ENCODE measurements at regions not wholly inside any gene's neighbourhood (a gene's known extent, or its start where the extent isn't known, plus 50 kb on each side); places are given as distances from the start of the nearest gene placed in this dataset.

DNA sequence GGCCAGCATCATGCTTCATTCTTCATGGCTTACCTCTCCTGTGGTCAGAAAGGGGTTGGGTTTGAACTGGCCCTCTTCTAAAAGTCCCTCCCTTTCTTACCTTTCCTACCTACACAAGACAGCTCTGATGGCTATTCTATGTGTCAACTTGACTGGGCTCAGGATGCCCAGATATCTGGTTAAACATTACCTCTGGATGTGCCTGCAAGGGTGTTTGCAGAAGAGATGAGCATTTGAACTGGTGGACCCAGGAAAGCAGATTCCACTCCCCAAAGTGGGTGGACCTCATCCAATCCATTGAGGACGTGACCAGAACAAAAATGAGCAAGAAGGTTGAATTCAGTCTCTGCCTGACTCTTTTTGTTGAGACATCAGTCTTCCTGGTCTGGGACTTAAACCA lies 79.0 kb upstream of the TCF7L2 start:
- DNase-seq (ENCODE audit: low read depth), result no peak

DNA sequence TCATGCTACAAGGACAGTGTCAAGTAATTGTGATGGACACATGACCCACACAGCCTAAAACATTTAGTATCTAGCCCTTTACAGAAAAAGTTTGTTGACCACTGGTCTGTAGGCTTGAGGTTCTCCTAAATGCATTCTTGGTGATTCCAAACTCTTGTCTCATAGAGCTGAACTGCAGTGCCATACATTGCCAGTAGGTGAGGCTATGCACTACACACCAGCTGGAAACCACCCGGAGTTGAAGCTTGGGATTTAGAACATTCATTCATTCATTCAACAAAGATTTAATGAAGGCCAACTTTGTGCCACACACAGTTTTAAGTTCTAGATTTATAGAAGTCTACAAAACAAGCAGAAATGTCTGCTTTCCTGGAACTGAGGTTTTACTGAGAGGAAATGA lies 77.3 kb upstream of the TCF7L2 start:
- no peak for DNase-seq (ENCODE audit: low read depth)

DNA sequence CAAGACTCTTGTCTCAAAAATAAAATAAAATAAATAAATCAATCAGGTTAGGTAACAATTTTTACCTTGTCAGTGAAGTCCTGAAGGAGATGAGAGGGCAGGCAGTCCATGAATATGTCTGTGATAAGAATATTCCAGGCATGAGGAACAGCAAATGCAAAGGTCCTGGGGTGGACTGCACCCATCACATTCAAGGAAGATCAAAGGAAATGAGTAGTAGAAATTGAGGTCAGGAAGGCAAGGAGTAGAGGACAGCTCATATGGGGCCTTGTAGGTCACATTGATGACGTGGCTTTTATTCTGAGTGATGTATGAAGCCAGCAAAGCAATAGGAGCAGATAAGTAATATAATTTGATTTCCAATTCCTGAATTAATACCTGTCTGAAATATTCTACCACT lies 76.5 kb upstream of the TCF7L2 start:
- DNase-seq (ENCODE audit: low read depth), result no peak

DNA sequence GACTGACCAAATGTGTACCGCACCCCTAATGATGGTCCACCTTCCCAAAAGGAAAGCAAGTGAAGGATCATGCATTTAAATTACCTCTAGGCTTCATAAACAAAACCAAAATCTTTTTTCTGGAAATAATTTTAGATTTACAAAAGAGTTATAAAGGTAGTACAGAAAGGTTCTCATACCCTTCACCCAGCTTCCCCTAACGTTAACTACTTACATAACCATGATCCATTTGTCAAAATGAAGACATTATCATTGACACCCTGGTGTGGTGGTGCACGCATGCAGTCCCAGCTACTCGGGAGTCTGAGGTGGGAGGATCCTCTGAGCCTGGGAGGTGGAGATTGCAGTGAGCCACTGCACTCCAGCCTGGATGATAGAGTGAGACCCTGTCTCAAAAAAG lies 75.1 kb upstream of the TCF7L2 start:
- no peak for DNase-seq (ENCODE audit: low read depth)

DNA sequence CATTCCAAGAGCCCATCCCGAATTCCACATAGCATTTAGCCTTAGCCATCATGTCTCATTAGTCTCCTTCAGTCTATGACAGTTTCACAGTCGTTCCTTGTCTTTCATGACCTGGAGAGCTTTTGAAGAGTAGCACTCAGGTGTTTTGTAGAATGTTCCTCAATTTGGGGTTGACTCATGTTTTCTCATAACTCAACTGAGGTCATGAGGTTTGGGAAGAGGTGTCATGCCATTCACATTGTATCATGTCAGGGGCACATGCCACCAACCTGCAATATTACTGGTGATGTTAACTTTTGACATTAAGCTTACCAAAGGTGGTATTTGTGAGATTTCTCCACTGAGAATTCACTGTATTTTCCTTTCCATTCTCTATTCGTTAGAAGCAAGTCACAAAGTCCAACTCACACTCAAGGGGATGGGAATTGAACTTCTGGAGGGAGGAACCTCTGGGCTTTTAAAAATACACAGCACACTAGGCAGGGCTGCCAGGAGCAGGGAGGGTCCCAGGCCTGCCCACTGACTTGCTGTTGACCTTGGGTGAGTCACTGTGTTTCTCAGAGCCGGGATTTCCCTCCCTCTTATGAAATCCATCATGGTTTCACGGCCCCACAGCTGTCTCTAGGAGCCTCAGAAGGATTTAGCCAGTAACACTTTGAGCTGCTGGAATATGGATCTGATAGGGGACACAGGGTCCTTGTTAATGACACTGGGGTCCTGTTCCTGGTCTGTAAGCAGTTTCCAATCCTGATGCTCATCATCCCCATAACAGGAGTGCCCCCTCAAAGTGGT lies 74.4 kb upstream of the TCF7L2 start:
- peak; percentile 82 for DNase-seq (ENCODE audit: low read depth)

DNA sequence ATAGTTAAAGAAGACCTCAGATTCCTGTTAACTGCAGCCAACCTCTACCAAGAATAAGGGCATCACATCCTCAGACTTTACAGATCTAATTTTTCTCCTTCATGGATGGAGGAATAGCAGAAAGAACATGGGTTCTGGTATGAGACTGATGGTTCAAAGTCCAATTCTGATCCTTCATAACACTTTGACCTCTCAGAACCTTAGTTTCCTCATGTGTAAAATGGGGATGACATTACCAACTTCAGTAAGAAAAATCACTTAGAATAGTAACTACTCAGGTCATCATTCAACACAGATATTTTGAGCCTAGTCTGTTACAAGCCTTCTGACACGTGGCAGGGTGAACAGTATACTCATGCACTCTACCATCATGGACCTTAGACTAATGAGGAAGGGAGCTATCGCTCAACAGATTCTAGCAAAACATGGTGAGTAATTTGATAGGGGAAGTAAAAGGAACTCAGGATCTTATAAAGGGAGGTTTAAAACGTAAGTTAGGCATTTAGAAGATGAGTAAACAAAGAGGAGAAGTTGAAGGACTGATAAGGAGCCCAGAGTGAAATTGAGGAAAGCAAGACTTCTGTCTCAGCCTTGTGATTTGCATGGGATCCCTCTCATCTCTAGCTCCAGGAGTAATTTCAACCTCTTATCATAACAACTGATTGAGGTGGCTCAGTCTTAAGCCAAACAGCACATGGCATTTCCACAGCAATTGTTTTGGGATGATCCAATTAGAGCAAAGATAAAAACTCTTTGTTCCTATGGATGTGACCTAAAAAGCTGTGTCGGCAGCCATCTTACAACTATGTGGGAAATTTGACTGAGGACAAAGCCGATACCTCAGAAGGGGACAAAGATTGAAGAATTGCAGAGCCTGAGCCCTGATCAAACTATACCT lies 69.2 kb upstream of the TCF7L2 start:
- DNase-seq (ENCODE audit: low read depth), result no peak

DNA sequence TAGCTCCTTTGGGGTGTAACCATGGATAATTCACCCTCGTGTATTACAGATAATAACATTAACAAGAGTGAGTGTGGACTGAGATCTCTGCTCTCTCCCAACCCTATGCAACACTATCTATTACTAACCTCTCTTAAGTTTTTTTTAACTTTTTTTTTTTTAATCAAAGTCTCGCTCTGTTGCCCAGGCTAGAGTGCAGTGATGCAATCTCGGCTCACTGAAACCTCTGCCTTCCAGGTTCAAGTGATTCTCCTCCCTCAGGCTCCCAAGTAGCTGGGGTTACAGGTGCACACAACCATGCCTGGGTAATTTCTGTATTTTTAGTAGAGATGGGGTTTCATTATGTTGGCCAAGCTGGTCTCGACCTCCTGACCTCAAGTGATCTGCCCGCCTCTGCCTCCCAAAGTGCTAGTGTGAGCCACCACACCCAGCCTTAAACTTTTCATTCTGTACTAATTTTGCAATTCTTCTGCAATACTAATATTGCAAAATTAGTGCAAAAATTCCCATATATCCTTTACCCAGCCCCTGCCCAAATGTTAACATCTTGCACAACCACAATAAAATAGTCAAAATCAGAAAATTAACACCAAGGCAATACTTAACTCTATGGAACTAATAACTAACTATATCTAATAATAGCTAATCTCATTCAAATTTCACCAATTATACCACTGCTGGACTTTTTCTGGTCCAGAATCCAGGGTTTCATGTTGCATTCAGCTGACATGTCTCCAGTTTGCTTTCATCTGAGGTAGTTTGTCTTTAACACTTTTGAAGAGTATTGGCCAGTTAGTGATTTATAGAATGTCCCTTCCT lies 66.5 kb upstream of the TCF7L2 start:
- DNase-seq (ENCODE audit: low read depth), result peak; percentile 56

DNA sequence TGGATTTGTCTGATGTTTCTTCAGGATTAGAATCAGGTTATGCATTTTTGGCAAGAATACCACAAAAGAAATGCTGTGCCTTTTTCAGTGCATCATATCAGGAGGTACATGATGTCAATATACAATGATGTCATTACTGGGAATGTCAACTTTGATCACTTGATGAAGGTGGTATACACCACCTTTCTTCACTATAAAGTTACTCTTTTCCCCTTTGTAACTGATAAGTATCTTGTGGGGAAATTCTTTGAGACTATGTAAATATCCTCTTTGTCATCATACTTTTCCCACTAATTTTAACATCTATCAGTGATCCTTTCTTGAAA lies 65.9 kb upstream of the TCF7L2 start:
- no peak for DNase-seq (ENCODE audit: low read depth)

DNA sequence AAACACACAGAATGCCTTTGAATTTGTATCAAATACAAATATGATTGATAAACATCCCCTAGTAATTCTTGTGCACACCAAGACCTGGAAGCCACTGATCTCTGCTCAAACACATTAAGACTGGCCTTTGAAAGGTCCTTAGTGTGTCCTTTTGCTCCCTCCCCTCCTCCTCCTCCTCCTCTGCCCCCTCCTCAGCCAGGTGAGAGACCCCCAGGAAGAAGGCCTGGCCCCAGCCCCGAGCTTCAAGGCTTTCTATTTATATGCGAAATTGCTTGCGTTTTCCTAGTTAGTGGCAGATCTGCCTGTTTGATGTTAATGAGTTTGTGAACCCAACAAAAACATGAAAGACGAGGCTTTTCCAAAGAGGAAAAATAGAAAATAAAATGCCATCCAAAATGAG lies 63.6 kb upstream of the TCF7L2 start:
- DNase-seq (ENCODE audit: low read depth), result no peak

DNA sequence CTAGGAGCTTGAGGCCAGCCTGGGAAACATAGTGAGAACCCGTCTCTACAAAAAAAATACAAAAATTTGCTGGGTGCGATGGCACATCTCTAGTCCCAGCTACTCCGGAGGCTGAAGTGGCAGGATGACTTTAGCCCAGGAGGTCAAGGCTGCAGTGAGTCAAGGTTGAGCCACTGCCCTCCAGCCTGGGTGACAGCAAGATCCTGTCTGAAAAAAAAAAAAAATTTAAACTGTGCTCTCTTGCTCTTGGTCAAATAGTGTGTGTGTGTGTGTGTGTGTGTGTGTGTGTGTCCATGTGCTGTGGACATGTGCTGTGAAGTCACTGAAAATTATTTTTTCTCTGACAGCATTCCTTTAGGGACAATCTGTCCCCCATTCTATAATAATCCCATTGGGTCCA lies 62.1 kb upstream of the TCF7L2 start:
- no peak for DNase-seq (ENCODE audit: low read depth)

DNA sequence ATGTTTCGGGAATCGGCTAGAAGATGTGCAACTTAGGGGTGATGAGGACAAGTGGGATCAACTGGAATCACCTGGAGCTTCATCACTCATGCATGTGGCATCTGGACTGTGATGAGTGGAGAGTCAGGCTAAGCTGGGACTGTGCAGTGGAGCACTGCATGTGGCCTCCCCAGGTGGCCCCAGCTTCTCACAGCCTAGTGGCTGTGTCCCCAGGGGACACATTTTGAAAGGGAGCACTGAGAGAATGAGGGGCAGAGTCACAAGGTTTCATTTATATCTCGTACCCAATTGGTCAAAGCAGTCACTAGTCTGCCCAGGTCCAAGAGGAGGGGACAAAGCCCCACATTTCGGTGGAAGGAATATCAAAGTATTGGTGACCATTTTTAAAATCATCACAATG lies 54.8 kb upstream of the TCF7L2 start:
- no peak for DNase-seq (ENCODE audit: low read depth)

DNA sequence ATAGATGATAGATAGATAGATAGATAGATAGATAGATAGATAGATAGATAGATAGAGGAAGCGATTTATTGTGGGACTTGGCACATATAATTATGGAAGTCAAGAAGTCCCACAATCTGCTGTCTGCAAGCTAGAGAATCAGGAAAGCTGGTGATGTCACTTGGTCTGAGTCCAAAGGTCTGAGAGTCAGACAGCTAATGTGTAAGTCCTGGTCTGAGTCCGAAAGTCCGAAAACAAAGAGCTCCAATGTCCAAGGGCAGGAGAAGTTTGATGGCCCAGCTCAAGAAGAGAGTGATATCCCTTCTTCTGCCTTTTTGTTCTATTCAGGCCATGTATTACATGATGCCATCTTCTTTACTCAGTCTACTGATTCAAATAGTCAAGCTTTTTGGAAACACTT lies 53.8 kb upstream of the TCF7L2 start:
- no peak for DNase-seq (ENCODE audit: low read depth)

DNA sequence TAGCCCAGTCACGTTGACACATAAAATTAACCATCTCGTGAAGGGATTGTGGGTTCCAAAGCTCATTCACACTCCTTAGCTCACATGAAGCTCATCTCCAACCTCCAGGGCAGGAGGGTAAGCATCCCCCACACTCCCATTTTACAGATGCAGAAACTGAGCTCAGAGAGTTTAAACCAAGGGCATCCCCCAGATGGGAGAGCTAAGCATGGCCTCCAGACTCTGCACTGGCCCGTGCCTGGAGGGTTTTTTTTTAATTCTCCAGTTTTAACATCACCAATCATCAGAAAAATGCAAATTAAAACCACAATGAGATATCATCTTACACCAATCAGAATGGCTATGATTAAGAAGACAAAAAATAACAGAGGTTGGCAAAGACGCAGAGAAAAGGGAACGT lies 53.3 kb upstream of the TCF7L2 start:
- DNase-seq (ENCODE audit: low read depth), result no peak

DNA sequence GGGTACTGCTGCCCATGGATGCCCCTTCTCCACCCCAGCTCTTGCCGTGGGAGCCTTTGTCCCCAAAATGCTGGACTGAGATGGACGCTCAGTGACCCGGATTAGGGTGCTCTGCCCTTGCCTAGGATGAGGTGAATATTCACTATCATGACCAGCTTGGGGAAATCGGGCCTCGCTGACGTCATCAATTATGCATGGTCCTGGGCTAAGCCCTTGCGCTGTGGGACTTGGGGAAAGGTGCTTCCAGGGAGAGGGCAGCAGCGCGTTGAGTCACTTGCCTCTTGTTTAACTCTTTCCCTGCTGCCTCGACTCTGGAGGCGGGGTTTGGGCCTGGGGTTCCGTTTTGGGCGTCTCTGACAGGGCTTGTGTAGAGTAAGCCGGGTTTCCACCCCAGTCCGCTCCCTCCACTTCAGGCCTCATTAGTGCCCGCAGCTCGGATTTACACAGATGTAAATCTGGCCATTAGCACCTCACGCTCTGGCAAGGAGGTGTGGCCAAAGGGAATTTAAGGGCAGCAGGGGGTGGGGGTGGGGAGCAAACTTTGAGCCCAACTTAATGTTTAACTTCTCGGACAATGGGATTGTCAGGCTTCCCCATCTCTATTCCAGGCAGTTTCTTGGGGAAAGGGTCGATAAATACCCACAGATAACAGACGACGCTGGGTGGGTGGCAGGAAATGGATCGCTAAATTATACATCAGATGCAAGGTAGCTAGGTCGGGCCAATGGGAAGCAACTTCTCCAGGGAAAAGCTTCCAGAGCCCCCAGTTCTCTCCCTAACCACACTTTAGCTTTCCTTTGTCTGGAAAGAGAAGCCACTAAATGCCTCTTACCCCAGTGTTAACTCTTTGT lies 51.3 kb upstream of the TCF7L2 start:
- peak; percentile 89 for DNase-seq (ENCODE audit: low read depth)

DNA sequence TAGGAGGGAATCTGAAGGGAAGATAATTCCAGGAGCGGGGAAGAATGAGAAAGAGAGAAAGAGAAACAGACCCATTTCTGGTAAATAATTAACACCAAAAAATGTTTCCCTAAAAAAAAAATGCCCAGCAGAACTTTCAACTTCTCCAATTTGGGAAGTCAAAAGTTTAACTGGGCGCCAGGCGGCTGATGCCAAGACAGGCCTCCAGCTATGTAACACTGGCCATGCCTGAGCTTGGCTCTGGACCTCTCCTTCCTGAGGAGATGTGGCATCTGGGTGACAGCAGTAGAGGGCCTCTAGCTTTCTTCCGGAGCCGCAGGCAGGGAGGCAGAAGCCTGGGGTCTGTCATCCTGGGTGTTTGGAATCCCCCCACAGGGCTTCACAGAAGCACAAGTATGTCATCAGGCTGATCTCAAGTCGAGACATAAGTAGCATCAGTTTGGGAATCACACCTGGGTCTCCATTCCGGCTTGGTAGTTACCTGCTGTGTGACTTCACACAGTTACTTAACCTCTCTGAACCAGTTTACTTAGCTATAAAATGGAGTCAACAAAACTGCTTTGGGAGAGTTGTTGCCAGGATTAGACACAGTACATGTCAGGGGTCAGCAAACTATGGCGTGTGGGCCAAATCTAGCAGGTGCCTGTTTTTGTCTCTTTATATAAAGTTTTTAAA lies 50.5 kb upstream of the TCF7L2 start:
- DNase-seq (ENCODE audit: low read depth), result no peak

Data from renal cortical epithelial cell (primary cell).